Naive thymus-derived CD8-positive, alpha-beta T cell (primary cell): ENCODE measurements at regions not wholly inside any gene's neighbourhood (a gene's known extent, or its start where the extent isn't known, plus 50 kb on each side); places are given as distances from the start of the nearest gene placed in this dataset.
A peak's percentile ranks its signal among the peaks of the same experiment; 100 is the strongest.

Experiments used
- ATAC-seq, 2 donors: fragments of 150-1000 bp; cut with Tn5 transposase in 1 of 2; sonication (Bioruptor Pico), chemical (Tn5 transposase) in 1 of 2; 1 replicate in 1 of 2; 2 replicates in 1 of 2; pipeline ENCODE4 v1.10.0; 2021; ENCODE audit warnings: mild to moderate bottlenecking in 2 of 2, moderate library complexity in 2 of 2
- POLR2A ChIA-PET: fragments of 350-600 bp; sonication (Branson Sonifier 250); formaldehyde crosslinking; loops from one replicate; lab custom pipeline; 2021; ENCODE audit warnings: antibody characterized with exemption; lab: Charles Lee
- DNase-seq, 10 donors: peaks; one replicate each; pipeline versions ENCODE4 v3.0.0 to v3.0.0-alpha.2; 2020 to 2022
- H3K27ac Mint-ChIP-seq, 10 donors: one replicate each; pipeline ENCODE4 v1.8.0; 2020 to 2022; ENCODE audit warnings: mild to moderate bottlenecking in 10 of 10, mixed read lengths in 10 of 10, moderate library complexity in 4 of 10, inconsistent platforms in 1 of 10
- H3K27me3 Mint-ChIP-seq, 5 donors: one replicate each; pipeline ENCODE4 v1.8.0; 2021 to 2022; ENCODE audit warnings: mixed read lengths in 5 of 5
- H3K36me3 Mint-ChIP-seq, 3 donors: one replicate each; pipeline ENCODE4 v1.8.0; 2020 to 2022; ENCODE audit warnings: mixed read lengths in 3 of 3, mild to moderate bottlenecking in 2 of 3, inconsistent platforms in 1 of 3
- H3K4me1 Mint-ChIP-seq, 4 donors: one replicate each; pipeline ENCODE4 v1.8.0; 2021 to 2022; ENCODE audit warnings: mixed read lengths in 4 of 4
- H3K4me3 Mint-ChIP-seq, 10 donors: one replicate each; pipeline ENCODE4 v1.8.0; 2020 to 2022; ENCODE audit warnings: mild to moderate bottlenecking in 10 of 10, mixed read lengths in 10 of 10, moderate library complexity in 6 of 10, inconsistent platforms in 1 of 10
- H3K9me3 Mint-ChIP-seq, 9 donors: one replicate each; pipeline ENCODE4 v1.8.0; 2020 to 2022; ENCODE audit warnings: mixed read lengths in 9 of 9, mild to moderate bottlenecking in 3 of 9, inconsistent platforms in 1 of 9, moderate library complexity in 1 of 9

DNA sequence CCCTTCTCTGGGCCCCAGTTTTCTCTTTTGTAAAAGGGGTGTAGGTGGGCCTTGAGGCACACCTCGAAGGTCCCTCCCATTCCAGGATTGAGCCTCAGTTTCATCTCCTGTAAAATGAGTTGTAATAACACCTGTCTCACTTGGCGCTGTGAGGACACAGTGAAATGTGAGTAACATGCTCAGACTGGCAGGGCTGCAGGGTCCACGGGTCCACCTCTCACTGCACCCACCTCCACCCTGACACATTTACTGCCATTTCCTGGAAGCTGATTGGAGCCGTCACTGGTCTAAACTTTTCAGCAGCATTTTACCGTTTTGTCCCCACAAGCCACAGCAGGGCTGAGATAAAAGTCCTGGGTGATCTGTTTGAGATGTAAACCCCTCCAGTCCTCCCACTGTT, 398.0 kb downstream of the PTPRU start:
- H3K27me3 Mint-ChIP-seq = peaks cover 2 to 35% (median 23%) of the 10 kb centered on the region in 5 donors
- ATAC-seq (no peak), DNase-seq (peak in 1 of 10 donors; percentile 34)
- POLR2A ChIA-PET = no interaction called here
- H3K4me1 Mint-ChIP-seq = peaks cover 0 to 2% (median 0%) of the 10 kb centered on the region in 4 donors
- no peak overlapping the region for H3K4me3 Mint-ChIP-seq
- no peaks in the 10 kb centered on the region for H3K36me3 Mint-ChIP-seq
- peaks cover 0 to 4% (median 0%) of the 10 kb centered on the region in 9 donors for H3K9me3 Mint-ChIP-seq
- H3K27ac Mint-ChIP-seq = no peak overlapping the region

DNA sequence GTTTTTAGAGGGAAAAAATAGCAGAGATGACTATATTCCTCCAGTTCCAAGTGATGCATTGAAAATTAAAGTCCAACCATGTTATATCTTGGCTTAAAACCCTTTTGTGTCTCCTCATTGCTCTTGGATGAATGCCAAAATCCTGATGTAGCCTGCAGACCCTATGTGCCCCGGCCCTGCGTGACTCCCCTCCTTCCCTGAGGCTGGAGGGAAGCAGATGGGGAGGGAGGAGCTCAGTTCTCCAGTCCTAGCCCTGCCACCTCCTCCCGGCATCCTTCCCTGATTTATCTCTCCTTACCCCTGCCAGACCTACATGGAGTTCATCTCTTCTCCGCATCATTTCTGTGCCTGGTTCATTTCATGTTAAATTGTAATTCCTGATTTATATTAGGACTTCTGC, 397.4 kb downstream of the PTPRU start:
- no peak overlapping the region for H3K27ac Mint-ChIP-seq
- POLR2A ChIA-PET = no interaction called here

DNA sequence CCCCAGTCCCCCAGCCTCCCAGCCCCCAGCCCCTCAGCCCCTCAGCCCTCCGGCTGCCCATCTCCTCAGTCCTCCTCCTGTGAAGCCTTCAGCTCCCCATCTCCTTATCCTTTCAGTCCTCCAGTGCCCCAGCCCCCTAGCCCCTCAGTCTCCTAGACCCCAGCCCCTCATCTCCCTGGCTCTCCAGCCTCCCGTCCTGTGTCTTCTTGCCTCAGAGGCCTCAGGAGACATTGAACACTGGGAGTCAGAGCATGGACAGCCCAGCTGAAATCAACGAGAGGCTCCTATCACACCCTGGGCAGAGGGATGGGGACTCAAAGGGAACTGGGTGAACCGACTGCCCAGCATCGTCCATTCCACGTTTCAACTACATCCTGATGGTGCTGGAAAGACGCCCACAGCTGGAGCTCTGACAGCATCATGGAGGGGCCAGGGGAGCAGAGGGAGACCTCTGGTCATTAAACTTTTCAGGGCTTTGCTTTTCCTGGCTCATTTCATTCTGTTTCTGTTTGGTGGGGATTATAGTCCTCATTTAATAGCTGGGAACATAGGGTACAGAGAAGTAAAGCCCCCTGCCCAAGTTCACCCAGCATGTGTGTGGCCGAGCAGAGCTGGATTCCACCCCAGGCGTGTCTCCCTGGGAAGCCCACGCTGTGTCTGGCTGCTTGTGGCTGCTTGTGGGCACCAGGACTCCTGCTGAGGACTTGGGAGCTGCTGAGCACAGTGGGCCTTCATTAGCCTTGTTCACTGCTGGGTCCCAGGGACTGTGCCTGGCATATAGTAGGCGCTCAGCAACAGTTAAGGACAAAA, 396.7 kb downstream of the PTPRU start:
- H3K27me3 Mint-ChIP-seq = peaks cover 2 to 35% (median 23%) of the 10 kb centered on the region in 5 donors
- H3K9me3 Mint-ChIP-seq = peaks cover 0 to 4% (median 0%) of the 10 kb centered on the region in 9 donors
- H3K27ac Mint-ChIP-seq = no peak overlapping the region
- H3K4me3 Mint-ChIP-seq = no peak overlapping the region
- ATAC-seq (no peak), DNase-seq (peak in 2 of 10 donors; percentile 5 to 23)
- no peaks in the 10 kb centered on the region for H3K36me3 Mint-ChIP-seq
- POLR2A ChIA-PET = no interaction called here
- peaks cover 0 to 2% (median 0%) of the 10 kb centered on the region in 4 donors for H3K4me1 Mint-ChIP-seq

More for the DNA sequence above, 397.4 kb downstream of the PTPRU start:
- no peak for ATAC-seq
- Mint-ChIP-seq H3K9me3 (peaks cover 0 to 4% (median 0%) of the 10 kb centered on the region in 9 donors), H3K36me3 (no peaks in the 10 kb centered on the region), H3K4me3 (no peak overlapping the region), H3K4me1 (peaks cover 0 to 2% (median 0%) of the 10 kb centered on the region in 4 donors), H3K27me3 (peaks cover 2 to 35% (median 23%) of the 10 kb centered on the region in 5 donors)
- DNase-seq = no peak

DNA sequence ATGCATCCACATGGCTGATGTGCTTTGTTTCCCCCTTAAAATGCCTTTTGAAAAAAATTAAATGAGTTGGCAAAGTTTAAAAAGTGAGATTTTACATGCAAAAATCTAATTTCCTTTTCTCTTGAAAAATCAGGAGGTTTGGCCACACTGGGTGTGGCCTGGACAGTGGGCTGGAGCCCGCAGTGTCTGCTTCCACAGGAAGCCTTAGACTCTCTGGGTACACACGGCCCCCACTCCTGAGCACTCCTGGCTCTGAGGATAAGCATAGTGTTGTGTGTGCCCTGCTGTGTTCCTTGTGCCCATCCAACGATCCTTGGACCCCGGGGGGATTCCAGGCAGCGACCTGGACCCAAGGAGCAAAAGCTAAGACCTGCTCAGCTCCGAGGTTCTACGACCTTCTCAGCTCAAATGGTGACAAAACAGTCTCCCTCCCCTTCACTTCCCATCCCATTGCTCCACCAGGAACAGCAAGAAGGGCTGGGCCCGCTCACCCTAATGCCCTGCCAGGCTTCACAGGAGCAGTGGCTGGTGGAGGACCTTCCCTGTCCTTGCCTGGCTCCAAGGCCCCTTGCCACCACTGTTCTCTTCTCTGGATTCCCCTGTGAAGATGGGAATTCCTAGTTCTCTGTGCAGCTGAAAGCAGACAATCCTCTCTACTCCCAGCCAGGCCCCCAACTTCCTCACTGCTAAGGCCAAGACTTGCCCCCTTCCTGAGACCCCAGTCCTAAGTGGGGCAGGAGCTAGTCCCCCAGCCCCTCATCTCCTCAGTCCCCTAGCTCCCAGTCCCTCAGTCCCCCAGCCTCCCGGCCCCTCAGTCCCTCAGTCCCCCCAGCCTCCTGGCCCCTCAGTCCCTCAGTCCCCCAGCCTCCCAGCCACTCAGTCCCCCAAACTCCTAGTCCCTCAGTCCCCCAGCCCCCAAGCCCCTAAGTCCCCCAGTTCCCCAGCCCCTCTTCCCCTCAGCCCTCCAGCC, 395.8 kb downstream of the PTPRU start:
- peak in 2 of 10 donors; percentile 9 to 53 for DNase-seq
- ATAC-seq = no peak
- Mint-ChIP-seq H3K36me3 (no peaks in the 10 kb centered on the region), H3K27me3 (peaks cover 0 to 37% (median 26%) of the 10 kb centered on the region in 5 donors), H3K4me3 (peak overlapping the region in 1 of 10 donors; percentile 38), H3K9me3 (peaks cover 0 to 5% (median 0%) of the 10 kb centered on the region in 9 donors), H3K4me1 (peaks cover 0 to 2% (median 0%) of the 10 kb centered on the region in 4 donors), H3K27ac (no peak overlapping the region)
- POLR2A ChIA-PET = no interaction called here

DNA sequence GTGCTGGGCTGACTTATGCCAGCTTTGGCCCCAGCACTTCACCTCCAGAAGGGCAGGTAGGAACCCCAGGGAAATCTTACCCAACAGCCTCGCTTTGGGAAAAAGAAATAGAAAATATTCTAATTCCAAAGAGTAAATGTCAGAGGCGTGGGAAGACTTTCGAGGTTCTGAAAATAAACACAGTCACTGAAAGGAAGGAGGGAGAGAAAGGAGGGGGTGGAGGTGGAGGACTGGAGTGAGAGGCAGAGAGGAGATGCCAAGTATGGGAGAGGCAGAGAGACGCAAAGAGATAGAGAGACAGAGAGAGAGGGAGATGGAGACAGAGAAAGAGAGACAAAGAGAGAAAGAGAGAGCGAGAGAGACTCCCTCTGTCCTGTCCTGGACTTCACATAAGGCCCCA, 395.0 kb downstream of the PTPRU start:
- no peak overlapping the region for H3K4me3 Mint-ChIP-seq
- no peak overlapping the region for H3K27ac Mint-ChIP-seq
- POLR2A ChIA-PET = no interaction called here
- DNase-seq = no peak
- peaks cover 0 to 2% (median 0%) of the 10 kb centered on the region in 4 donors for H3K4me1 Mint-ChIP-seq
- peaks cover 0 to 3% (median 0%) of the 10 kb centered on the region in 9 donors for H3K9me3 Mint-ChIP-seq
- H3K27me3 Mint-ChIP-seq = peaks cover 0 to 44% (median 26%) of the 10 kb centered on the region in 5 donors
- no peak for ATAC-seq
- no peaks in the 10 kb centered on the region for H3K36me3 Mint-ChIP-seq

DNA sequence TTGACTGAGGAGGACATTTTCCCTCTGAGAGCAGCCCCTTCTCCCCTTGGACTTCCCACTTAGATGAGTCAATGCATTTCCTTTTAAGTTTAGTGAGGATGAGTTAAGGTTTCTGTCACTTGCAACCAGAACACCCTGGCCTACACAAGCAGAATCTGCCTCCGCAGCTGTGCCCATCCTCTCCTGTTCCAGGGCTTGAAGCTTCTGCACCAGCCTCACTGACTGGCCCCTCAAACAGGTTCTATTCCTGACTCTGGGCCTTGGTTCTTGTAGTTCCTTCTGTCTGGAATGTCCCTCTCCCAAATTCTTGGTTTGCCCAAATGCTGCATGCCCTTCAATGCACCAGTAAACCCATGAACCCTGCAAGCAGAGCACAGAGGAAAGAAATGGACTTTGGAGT, 394.4 kb downstream of the PTPRU start:
- Mint-ChIP-seq H3K27ac (no peak overlapping the region), H3K4me3 (no peak overlapping the region), H3K9me3 (peaks cover 0 to 3% (median 0%) of the 10 kb centered on the region in 9 donors), H3K36me3 (no peaks in the 10 kb centered on the region), H3K4me1 (peaks cover 0 to 2% (median 0%) of the 10 kb centered on the region in 4 donors), H3K27me3 (peaks cover 1 to 39% (median 21%) of the 10 kb centered on the region in 5 donors)
- POLR2A ChIA-PET = no interaction called here
- DNase-seq = peak in 1 of 10 donors; percentile 10
- no peak for ATAC-seq

DNA sequence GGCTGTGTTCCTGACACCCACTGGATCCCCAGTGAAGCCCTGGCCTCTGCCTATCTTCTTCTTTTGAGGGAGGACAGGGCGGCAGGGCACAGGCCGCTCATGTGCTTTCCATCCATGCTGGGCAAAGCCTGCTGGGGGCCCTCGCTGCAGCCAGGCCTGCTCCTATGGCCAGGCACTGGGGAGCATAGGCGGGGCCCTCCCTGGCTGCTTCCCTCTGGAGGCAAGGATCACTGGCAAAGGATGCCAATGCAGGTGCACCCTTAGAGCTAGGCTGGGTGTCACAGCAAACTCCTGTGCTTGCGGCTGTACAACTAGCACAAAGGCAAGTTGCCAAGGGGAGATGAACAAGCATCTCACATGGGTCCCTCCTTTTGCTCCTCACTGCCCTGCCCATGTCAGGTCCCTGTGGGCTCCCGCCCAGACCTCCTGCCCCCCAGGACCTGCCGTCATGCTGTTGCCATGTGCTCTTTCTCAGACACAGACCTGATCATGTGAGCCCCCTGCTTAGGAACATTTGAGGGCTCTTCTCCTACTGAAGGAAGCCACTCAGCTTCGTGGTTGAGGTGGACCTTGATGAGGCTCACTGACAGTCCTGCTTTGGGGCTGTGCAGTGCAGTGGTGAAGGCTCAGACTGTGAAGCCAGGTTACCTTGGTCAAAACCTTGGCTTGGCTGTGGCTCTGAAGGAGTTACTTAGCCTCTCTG, 393.6 kb downstream of the PTPRU start:
- ATAC-seq (no peak), DNase-seq (peak in 2 of 10 donors; percentile 10 to 37)
- Mint-ChIP-seq H3K27me3 (peaks cover 5 to 34% (median 20%) of the 10 kb centered on the region in 5 donors), H3K9me3 (peaks cover 0 to 3% (median 0%) of the 10 kb centered on the region in 9 donors), H3K4me3 (no peak overlapping the region), H3K36me3 (no peaks in the 10 kb centered on the region), H3K4me1 (no peaks in the 10 kb centered on the region), H3K27ac (no peak overlapping the region)
- POLR2A ChIA-PET = no interaction called here

DNA sequence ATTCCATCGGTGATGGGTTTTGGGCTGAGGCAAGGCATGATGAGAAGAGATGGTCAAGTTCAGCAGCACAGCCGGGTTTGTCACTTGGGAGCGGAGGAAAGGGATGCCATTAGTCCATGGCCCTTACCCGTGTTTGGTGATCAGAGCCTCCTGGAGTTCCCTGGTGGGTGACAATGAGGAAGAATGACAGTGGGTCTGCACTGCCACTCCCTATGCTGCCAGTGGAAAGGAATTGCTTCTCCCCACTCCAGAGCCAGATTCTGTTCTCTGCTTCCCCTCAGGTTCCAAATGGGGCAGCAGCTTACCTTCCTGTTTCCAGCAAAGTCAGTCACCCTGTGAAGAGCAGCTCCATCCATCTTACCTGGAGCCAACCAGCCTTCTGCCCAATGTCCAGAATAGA, 393.1 kb downstream of the PTPRU start:
- POLR2A ChIA-PET = no interaction called here
- H3K27me3 Mint-ChIP-seq = peaks cover 5 to 39% (median 20%) of the 10 kb centered on the region in 5 donors
- H3K36me3 Mint-ChIP-seq = no peaks in the 10 kb centered on the region
- H3K9me3 Mint-ChIP-seq = peaks cover 0 to 3% (median 0%) of the 10 kb centered on the region in 9 donors
- H3K4me1 Mint-ChIP-seq = no peaks in the 10 kb centered on the region
- H3K27ac Mint-ChIP-seq = no peak overlapping the region
- H3K4me3 Mint-ChIP-seq = no peak overlapping the region
- ATAC-seq (no peak), DNase-seq (peak in 1 of 10 donors; percentile 30)

DNA sequence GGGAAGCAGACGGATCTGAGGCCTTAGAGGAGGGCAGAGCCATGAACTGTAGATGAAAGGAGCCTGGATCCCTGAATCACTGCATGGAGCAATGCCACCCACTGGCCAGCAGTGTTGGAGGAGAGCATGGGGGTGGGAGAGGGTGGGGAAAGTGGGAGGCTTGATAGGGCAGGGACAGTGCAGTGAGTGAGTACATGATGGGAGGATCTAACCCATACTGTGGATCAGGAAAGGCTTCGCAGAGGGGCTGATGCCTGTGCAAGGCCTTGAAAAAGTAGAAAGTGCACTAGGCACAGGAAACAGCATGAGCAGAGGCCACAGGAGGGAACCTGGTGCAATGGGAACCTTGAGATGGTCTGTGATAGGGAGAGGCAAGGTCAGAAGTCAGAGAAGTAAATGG, 391.9 kb downstream of the PTPRU start:
- no peak overlapping the region for H3K4me3 Mint-ChIP-seq
- POLR2A ChIA-PET = no interaction called here
- H3K27ac Mint-ChIP-seq = no peak overlapping the region
- H3K4me1 Mint-ChIP-seq = no peaks in the 10 kb centered on the region
- DNase-seq = no peak
- H3K36me3 Mint-ChIP-seq = no peaks in the 10 kb centered on the region
- peaks cover 0 to 30% (median 11%) of the 10 kb centered on the region in 5 donors for H3K27me3 Mint-ChIP-seq
- peaks cover 0 to 3% (median 0%) of the 10 kb centered on the region in 9 donors for H3K9me3 Mint-ChIP-seq
- no peak for ATAC-seq

DNA sequence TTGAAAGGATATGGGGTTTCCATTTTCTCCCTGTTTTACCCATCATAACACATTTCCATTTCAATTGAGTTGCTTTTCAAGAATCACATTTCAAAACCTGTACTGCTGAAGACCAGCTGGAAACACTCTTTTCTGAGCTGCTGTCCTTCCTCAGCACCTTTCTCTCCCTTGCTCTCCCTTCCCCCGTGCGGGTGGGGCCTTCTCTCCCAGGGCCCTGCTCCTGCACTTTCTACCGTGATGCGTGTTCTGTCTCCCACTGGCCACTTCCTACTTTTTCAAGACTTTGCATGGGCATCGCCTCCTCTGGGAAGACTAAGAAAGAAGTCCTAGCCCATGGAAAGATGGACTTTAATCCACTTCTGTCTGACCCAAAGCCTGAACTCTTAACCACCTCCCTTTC, 390.4 kb downstream of the PTPRU start:
- Mint-ChIP-seq H3K27ac (no peak overlapping the region), H3K36me3 (no peaks in the 10 kb centered on the region), H3K4me3 (no peak overlapping the region), H3K27me3 (peaks cover 7 to 33% (median 22%) of the 10 kb centered on the region in 5 donors), H3K4me1 (no peaks in the 10 kb centered on the region), H3K9me3 (peaks cover 0 to 3% (median 0%) of the 10 kb centered on the region in 9 donors)
- DNase-seq = no peak
- POLR2A ChIA-PET = no interaction called here
- no peak for ATAC-seq

DNA sequence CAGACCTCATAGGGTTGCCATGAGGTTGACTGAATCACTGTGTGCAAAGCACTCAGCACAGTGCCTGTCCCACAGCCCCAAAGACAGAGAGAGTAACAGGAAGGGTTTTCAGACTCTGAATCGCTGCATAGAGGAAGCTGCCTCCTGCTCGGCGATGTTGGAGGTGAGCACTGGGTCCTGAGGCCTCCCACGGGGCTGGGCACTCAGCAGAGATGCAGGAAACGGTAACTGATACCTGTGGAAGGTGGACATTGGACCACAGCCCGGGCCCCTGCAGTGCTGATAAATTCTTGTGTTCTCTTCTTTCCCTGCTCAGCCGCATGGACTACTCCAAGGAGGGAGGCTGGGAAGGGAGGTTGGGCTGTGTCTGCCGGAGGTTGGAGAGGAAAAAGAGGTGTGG, 389.7 kb downstream of the PTPRU start:
- no peak for DNase-seq
- Mint-ChIP-seq H3K4me1 (no peaks in the 10 kb centered on the region), H3K27ac (no peak overlapping the region), H3K36me3 (no peaks in the 10 kb centered on the region), H3K4me3 (no peak overlapping the region), H3K27me3 (peaks cover 9 to 39% (median 27%) of the 10 kb centered on the region in 5 donors), H3K9me3 (peaks cover 0 to 3% (median 0%) of the 10 kb centered on the region in 9 donors)
- no peak for ATAC-seq
- POLR2A ChIA-PET = no interaction called here

DNA sequence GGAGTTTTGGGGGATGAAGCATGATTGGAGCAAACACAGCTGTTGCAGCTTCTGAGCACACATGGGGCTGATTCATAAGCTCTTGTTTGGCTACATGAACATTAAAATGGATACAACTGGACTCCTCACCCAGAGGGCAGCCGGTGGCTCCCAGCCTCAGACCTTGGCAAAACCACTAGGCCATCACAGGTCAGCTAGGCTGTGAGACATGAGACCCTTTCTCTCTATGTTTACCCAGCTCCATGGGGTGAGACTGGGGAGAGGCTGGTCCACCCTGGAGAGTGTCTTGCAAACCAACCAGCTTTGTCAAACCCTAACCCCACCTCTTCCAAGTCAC, 388.7 kb downstream of the PTPRU start:
- Mint-ChIP-seq H3K27me3 (peaks cover 12 to 49% (median 23%) of the 10 kb centered on the region in 5 donors), H3K4me1 (no peaks in the 10 kb centered on the region), H3K36me3 (no peaks in the 10 kb centered on the region), H3K4me3 (no peak overlapping the region), H3K27ac (no peak overlapping the region), H3K9me3 (peaks cover 0 to 3% (median 0%) of the 10 kb centered on the region in 9 donors)
- POLR2A ChIA-PET = interaction anchor here (0.5 kb wide), 1 partner anchor 1432 kb away, joined by 3 read pairs; no protein-coding TSS in a partner anchor
- ATAC-seq (no peak), DNase-seq (no peak)
